KBM-7 (cell line): ENCODE measurements at regions not wholly inside any gene's neighbourhood (a gene's known extent, or its start where the extent isn't known, plus 50 kb on each side); places are given as distances from the start of the nearest gene placed in this dataset.

Source experiments
- DNase-seq: peaks from one replicate; pipeline ENCODE4 v3.0.0-alpha.2; 2015
- in situ Hi-C: fragments of 300-500 bp; cut with MboI; formaldehyde crosslinking; loops from 2 replicates; pipeline ENCODE4 v1.14.3; 2020; ENCODE audit warnings: low sequenced_read_pairs, low pct_unique_long_range_greater_than_20kb, mixed read lengths

DNA sequence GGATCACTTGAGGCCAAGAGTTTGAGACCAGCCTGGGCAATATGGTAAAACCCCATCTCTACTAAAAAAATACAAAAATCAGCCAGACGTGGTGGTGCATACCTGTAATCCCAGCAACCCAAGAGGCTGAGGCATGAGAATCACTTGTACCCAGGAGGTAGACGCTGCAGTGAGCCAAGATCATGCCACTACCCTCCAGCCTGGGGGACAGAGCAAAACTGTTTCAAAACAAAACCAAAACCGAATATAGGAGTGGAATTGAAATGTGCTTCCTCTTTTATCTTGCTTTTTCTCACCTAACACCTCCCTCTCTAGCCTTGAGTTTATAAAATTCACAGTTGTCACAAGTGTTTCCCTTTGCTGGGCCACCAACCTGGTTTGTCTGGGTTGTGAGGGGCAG lies 181.9 kb downstream of the PAH start:
- DNase-seq, result no peak

DNA sequence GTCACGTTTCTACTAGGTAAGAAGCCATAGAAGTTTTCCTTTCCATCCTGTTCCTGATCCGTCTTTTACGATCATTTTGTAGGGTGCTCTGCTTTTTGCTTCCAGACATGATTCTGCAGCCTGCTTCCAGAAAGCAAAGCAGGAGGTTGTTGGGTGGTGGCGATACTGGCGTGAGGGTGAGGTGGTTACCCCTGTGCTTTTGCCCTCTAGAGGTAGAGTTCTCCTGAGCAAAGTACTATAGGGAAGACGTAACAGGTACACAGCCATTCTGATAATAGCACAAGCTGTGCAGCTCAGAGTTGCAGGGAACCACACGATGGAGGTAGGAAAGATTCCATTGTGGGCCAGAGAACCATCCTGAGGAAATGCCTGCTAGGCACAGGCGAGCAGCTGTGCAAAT lies 186.0 kb downstream of the PAH start:
- no peak for DNase-seq
- in situ Hi-C loops, result no loop called here

More for the DNA sequence above, 181.9 kb downstream of the PAH start:
- in situ Hi-C loops, result no loop called here

DNA sequence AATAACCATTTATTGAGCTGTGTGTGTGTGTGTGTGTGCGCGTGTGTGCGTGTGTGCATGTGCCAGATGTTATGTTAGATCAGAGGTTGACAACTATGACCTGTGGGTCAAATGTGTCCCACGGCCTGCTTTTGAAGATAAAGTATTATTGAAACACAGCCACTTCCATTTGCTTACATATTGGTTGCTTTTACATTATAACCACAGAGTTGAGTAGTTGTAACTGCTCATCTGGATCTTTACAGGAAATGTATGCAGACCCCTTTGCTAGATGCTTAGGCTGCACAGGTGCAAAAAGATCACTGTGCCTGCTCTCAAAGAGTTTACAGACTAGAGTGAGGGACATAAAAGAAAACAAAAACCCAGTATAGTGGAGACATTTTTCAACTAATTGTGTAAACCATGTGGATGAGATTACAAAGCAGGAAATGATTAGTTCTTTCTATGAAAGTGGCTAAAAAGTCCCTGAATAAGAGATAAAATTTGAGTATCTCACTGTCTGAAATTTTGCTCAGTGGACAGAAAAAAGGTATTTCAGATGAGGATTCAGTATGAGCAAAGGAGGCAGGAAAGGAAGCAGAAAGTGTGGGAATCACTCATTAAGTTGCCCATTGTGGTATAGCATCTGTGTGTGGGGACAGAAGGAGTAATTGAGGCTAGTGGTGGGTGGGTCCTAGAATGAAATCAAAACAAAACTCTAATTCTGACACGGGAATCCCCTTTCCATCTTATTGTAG lies 188.4 kb downstream of the PAH start:
- in situ Hi-C loops, result no loop called here
- DNase-seq, result no peak

DNA sequence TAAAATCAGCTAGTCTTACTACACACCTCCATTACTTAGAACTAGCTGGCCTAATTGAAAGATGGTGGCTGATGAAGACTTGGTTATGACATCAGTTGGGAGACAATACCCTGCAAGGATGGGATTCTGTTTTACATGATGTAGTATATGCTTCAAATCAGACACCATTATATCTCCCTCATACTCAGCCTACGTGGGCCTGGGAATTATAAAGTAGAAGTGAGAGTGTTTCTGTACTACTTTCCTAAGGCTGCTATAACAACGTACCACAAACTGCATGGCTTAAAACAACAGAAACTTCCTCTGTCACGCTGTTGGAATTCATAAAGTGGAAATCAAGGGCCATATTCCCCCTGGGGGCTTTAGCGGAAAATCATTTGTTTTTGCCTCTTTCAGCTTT lies 190.4 kb downstream of the PAH start:
- DNase-seq, result no peak
- in situ Hi-C loops, result no loop called here

DNA sequence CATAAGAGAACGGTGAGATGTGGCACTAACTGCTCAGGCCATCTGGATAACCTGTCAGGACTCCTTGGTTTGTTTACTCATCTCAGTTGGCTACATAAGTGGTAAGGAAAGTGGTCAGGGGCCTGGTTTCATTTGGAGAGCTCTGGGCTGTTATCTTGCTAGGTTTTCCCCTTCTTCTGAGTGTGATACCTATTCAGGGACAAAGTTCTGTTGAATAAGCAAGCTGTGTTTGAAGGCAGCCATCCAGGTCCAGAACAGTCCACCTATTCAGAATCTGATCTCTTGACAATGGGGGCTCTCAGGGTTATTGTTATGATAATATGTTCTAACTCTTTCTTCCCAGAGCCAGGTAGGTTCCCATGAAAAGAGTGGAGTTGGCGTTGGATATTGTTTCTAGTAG lies 194.9 kb downstream of the PAH start:
- DNase-seq, result no peak
- in situ Hi-C loops, result no loop called here

DNA sequence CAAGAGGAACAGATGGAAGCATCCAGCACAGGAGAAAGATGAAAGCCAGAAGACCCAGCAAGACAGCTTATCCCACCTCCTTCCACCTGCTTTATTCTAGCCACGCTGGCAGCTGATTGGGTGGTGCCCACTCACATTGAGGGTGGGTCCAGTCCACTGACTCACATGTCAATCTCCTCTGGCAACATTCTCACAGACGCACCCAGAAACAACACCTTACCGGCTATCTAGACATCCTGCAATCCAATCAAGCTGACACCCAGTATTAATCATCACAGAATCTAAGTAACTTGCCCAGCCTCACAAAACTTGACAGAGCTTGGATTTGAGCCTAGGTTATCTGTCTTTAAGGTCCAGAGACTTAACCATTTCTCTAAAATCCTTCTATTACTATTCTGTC lies 208.9 kb downstream of the PAH start:
- in situ Hi-C loops, result no loop called here
- DNase-seq, result no peak

DNA sequence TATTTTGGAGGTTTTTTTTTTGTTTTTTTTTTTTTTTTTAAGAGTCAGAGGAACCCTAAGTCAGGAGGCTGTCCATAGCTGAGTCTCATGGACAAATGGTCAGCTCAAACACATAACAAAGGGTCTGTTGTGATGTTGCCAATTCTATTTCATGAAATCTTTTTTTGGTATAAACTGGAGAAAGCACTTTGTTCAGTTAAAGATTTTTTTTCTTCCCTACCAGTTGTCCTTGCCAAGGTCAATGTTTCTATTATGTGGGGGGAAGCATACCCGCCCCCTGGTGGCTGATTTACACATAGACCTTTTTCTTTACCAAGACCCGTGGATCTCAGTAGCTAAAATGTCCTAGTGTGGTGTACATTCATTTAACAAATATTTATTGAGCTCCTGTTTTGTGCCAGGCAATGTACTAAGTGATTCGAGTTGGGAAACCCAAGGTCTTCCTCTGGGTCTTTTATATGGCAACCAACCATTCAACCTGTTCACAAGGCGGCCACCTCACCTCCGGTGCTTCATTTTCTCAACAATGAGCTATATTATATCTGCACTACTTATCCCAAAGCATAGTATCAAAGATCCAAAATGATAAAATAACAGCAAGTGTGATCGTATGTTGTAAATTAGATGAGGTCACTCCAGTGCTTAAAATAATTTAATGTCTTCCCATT lies 214.5 kb downstream of the PAH start:
- in situ Hi-C loops, result no loop called here

DNA sequence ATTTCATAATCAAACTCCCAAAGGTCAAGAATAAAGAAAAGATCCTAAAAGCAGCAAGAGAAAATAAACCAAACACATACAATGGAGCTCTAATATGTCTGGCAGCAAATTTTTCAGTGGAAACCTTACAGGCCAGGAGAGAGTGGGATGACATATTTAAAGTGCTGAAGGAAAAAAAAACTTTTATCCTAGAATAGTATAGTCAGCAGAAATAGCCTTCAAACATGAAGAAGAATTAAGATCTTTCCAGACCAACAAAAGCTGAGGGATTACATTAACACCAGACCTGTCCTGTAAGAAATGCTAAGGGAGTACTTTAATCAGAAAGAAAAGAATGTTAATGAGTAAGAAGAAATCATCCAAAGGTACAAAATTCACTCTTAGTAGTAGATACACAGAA lies 215.7 kb upstream of the IGF1 start:
- no peak for DNase-seq
- in situ Hi-C loops, result no loop called here

More for the DNA sequence above, 214.5 kb downstream of the PAH start:
- DNase-seq, result peak; percentile 83

DNA sequence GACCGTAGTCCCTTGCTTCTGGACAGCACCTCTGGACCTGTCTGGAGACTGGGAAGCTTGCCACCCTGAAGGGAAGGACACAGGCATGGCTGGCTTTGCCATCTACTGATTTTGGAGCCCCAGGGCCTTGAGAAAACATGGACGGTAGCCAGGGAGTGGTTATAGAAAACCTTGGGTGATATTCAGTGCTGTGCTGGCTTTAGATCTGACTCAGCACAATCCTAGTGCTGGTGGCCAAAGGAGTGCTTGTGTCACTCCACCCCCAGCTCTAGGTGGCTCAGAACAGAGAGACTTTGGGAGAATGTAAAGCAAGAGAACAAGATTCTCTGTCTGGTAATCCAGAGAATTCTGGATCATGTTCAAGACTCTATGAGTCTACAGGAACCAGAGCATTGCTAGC lies 214.5 kb upstream of the IGF1 start:
- no peak for DNase-seq
- in situ Hi-C loops, result no loop called here

DNA sequence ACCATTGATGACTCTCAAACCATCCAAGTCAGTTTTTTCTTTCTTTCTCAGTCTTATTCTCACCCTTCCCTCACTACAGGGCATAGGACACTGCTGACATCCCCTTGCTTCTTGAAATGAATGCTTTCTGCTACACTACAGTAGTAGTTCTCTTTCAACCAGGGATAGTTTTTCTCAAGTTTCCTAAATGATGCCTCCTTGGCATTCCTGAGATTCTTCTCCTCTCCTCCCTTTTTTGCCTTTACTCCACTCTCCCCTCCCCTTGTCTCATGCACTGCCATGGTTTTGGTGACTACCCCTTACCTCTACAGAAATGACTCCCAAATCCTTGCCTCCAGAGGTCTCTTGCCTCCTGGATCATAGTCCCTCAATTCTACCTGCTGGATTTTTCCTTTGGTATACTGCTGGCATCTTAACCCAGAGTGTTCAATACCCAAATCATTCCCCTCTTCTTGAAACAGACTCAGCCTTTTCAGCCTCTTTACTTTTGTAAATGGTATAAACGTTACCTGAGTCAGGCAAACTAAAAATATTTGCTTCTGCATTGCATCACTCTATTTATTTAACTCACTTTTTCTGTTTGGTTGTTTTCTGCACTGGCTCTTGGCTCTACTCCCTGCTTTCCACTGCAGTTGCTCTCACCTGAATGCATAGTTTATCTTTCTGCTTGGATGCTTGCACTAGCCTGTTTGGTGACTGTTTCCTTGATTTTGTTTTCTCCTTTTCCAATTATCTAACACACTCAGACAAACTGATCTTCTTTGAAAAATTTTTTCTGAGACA lies 211.6 kb upstream of the IGF1 start:
- in situ Hi-C loops, result no loop called here
- DNase-seq, result no peak

DNA sequence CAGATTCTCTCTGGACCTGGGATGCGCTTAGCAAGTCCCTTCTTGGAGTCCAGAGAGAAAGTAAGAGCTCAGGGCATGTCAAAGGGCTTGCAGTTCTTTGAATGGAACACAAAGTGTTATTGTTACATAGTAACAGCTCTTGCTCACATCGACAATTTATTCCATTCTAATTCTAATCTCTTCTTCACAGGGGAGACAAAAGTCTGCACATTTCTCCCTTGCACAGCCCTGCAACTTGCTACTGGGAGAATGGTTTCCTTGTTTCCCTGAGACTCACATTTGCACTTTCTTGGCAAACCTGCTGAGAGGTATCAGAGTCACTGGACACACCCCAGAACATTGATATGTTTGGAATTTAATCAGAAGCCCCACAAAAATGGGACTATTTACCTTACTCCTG lies 209.9 kb upstream of the IGF1 start:
- in situ Hi-C loops, result no loop called here
- no peak for DNase-seq

DNA sequence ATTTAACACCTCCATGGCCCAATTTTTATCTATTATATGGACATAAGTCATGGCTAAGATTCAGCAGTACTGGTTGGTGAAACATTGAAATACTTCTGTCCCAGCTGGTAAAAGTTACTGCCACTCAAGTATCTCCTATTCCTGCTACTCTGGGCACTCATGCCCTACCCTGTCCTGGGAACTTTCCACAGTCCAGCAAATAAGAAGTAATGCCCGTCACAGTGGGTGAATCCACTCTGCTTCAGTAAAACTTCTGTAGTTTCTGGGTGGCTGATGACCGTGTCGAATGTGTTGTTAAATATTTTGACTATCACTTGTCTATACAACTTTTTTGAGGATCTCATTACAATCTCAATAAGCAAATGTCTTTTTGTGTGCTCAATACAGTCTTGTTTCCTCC lies 209.3 kb upstream of the IGF1 start:
- DNase-seq, result no peak
- in situ Hi-C loops, result no loop called here

DNA sequence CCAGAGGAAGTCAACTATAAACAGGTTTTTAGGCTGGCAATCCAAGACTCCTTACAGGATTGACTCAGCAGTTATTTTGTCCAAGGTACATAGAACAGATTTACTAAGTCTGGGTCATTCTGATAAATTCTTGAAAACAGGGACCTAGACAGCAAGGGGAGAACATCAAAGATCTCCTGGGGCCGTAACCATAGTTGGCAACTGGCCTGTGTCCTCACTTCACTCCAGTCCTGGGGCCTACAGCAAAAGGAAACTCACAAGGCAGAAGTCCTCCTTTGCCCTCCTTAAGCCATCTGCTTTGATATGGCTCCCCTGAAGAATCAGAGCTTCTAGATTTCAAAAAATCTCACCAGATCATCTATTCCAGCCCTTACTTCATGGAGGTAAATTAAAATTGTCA lies 207.2 kb upstream of the IGF1 start:
- in situ Hi-C loops, result no loop called here
- no peak for DNase-seq

DNA sequence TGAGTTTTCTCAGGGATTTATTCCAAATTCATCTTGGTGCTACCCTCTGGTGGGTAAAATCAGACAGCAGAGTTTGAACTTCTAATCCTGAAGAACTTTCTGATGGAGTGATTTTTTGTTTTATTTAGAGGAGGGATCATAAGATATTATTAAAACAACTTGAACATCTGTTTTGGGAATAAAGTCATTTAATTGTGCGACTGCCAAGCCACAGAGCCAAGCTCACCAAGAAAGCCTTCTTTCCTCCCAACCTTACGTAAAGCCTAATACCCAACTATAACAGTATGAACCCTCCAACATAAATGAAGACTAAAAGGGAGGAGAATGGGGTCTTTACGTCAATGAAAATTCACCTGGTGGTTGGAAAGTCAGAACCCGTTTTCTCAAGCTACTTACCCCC lies 205.5 kb upstream of the IGF1 start:
- no peak for DNase-seq
- in situ Hi-C loops, result no loop called here

DNA sequence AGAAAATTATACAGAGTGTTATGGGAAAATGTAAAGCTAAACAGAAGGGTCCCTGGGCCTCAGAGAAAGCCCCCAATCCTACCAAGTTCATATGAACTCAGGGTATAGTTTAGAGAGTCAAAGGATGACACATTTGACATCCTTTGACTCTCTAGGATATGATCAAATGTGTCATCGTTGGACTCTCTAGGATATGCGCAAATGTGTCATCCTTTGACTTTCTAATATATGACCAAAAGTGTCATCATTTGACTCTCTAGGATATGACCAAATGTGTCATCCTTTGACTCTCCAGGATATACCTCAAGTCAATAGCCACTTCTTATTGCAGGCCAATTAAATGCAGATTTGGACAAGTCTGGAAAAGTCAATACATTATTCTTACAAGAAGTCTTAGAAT lies 204.8 kb upstream of the IGF1 start:
- in situ Hi-C loops, result no loop called here
- no peak for DNase-seq

DNA sequence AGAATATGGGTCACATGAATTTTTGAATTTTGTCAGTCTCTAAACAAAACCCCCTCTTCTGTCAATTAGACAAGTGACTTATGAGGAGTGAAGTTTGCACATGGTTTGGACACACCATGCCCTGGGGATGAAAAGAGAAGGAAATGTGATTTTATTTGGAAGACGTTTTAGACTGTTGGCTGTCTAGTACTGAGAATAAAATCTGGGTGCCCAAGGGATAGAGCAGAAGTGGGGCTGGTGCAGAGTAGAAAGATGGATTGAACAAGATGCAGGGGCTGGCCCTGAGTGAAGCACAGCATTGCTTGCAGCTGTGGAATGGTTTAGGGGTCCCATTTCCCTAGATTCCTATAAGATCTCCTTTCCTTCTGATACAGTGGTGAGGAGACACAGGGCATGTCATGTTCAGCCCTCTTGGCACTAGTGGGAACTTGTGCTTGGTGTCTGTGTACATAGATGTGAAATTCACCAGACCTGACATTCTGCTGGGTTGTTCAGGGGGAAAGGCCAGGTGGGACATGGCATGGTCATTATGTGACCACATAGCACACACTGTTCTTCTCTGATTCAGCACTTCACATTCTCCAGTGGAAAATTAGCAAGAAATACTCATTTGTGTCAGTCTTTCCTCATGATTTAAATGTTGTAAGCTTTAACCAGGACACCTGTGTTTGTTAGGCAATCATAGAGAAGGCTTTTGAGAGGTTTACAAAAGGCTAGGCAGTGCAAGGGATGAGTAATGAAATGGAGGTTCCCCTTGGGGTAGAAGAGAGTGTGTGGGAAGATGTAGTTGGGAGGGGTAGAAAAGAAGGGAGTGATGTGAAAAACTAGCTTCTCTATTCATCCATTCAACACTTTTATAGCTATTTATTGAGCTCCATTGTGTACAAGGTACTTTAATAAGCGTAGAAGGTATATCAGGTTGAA lies 202.3 kb upstream of the IGF1 start:
- no peak for DNase-seq
- in situ Hi-C loops, result no loop called here

DNA sequence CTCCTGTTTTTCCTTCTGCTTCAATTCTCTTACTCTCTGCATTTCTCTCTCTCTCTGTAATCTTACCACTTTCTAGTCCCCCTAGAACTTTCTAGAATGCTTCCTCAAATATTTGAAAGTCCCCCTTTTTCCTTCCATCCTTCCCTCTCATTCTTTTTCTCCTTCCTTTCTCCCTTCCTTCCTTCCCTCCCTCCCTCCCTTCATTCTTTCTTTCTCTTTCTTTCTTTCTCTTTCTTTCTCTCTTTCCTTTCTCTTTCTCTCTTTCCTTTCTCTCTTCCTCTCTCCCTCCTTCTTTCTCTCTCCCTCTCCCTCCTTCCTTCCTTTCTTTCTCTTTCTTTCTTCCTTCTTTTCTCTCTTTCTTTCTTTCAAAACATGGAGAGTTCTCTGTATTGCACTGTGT lies 201.4 kb upstream of the IGF1 start:
- no peak for DNase-seq
- in situ Hi-C loops, result no loop called here

DNA sequence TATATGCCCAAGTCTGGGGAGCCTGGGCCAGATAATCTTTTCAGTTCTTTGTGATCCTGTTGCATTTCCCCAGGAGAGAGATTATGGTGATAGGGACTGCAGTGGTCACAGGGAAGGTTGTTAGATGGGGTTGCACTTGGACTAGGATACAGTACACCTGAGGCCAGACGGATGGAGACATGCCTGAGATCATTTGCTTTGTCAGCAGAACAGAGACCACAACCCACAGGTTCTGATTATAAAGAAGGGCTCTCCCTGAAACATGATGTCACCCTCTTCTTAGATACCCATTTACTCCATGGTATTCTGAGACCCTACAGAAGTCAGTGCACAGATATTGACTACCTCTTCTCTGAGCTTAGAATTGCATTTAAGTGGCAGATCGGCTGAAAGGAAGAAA lies 200.9 kb upstream of the IGF1 start:
- DNase-seq, result no peak
- in situ Hi-C loops, result no loop called here

DNA sequence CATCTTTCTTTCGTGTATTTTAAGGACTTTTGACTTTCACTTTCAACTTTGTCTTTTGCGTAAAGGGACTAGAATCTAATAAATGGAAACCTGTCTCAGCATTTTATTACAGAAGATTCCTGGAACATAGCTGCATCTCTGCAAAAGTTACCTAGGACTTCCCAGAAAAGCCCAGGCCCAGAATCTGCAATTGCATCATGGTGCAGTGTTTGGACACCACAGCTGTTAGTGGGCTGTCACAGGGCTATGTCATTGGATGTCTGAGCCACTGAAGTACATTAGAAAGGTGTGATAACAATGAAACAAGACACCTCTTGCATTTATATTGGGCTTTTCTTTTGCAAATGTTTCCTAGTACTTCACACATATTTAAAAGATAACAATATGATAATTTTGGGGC lies 199.9 kb upstream of the IGF1 start:
- DNase-seq, result no peak
- in situ Hi-C loops, result no loop called here
